Endothelial cell of umbilical vein (primary cell): ENCODE measurements at regions not wholly inside any gene's neighbourhood (a gene's known extent, or its start where the extent isn't known, plus 50 kb on each side); places are given as distances from the start of the nearest gene placed in this dataset.

ENCODE experiments used
- BruUV-seq: library from RNA; stranded (reverse); fragments of 400-500 nt; replicated peaks from 2 replicates; lab custom pipeline; 2021; lab: Mats Ljungman, UMichigan
- CTCF ChIA-PET: fragments of 300-600, 350-600 bp; sonication (Branson Sonifier 250); formaldehyde crosslinking; loops from one replicate; lab custom pipeline; 2021; ENCODE audit warnings: antibody characterized with exemption, inconsistent platforms; lab: Charles Lee
- POLR2A ChIA-PET: fragments of 300-600, 350-600 bp; sonication (Branson Sonifier 250); formaldehyde crosslinking; loops from one replicate; lab custom pipeline; 2021; ENCODE audit warnings: antibody characterized with exemption, inconsistent platforms; lab: Charles Lee
- DNase-seq: peaks from one replicate; pipeline ENCODE4 v3.0.0-alpha.2; 2011; ENCODE audit warnings: low read depth, low spot score
- FAIRE-seq: peaks from 2 replicates; lab custom pipeline; 2011; peaks lifted over from hg19 to GRCh38; lab: Jason Lieb, UNC
- H2AFZ ChIP-seq: 2 replicates; pipeline ENCODE4 v1.6.0; 2012; ENCODE audit warnings: low read depth, low read length, control low read depth, inconsistent platforms
- H3K27ac ChIP-seq: 2 replicates; pipeline ENCODE4 v1.5.1; 2011; ENCODE audit warnings: low read depth, mild to moderate bottlenecking, control low read depth, low read length, moderate library complexity; ENCODE audit not compliant: insufficient read depth
- H3K27me3 ChIP-seq, 2 experiments: 2 replicates each; pipeline versions ENCODE4 v1.6.0 to v1.6.1; 2011; ENCODE audit warnings: low read length in 2 of 2, mixed read lengths in 1 of 2; ENCODE audit not compliant: control insufficient read depth in 2 of 2, insufficient read depth in 2 of 2
- H3K36me3 ChIP-seq, 2 experiments: 2 replicates in 1 of 2; 3 replicates in 1 of 2; pipeline ENCODE4 v1.5.1; 2011; ENCODE audit warnings: low read length in 2 of 2, mild to moderate bottlenecking in 1 of 2, moderate library complexity in 1 of 2; ENCODE audit not compliant: control insufficient read depth in 2 of 2, insufficient read depth in 2 of 2; ENCODE audit errors: extremely low read depth in 1 of 2
- H3K4me1 ChIP-seq: 3 replicates; pipeline ENCODE4 v1.5.1; 2011; ENCODE audit warnings: mild to moderate bottlenecking, low read length; ENCODE audit not compliant: control insufficient read depth, insufficient read depth; ENCODE audit errors: extremely low read depth
- H3K4me2 ChIP-seq: 2 replicates; pipeline ENCODE4 v1.6.1; 2011; ENCODE audit warnings: low read length, control low read depth, mixed read lengths; ENCODE audit not compliant: insufficient read depth
- H3K4me3 ChIP-seq, 3 experiments: fragments of 200-600 bp in 1 of 3; sonication (generic), shearing (Covaris generic) in 1 of 3; replicated peaks in 1 of 3; 2 replicates each; pipeline ENCODE4 v1.5.1; 2011 to 2016; ENCODE audit warnings: control low read depth in 3 of 3, low read length in 3 of 3, mild to moderate bottlenecking in 2 of 3, inconsistent platforms in 1 of 3, low read depth in 1 of 3, moderate library complexity in 1 of 3; ENCODE audit not compliant: insufficient read depth in 1 of 3
- H3K79me2 ChIP-seq: 2 replicates; pipeline ENCODE4 v1.6.0; 2012; ENCODE audit warnings: low read length, inconsistent platforms; ENCODE audit not compliant: control insufficient read depth, insufficient read depth
- H3K9ac ChIP-seq: replicated peaks from 2 replicates; pipeline ENCODE3; 2011; ENCODE audit warnings: low read length, control low read depth; ENCODE audit not compliant: insufficient read depth; ENCODE audit errors: extremely low read depth
- H3K9me1 ChIP-seq: replicated peaks from 3 replicates; pipeline ENCODE4 v1.6.0; 2011; ENCODE audit warnings: mild to moderate bottlenecking, low read length; ENCODE audit not compliant: control insufficient read depth, insufficient read depth; ENCODE audit errors: extremely low read depth
- H3K9me3 ChIP-seq: replicated peaks from 2 replicates; pipeline ENCODE4 v1.5.1; 2012; ENCODE audit warnings: low read length, inconsistent platforms; ENCODE audit not compliant: control insufficient read depth, insufficient read depth
- H4K20me1 ChIP-seq: replicated peaks from 2 replicates; pipeline ENCODE3; 2011; ENCODE audit warnings: mild to moderate bottlenecking, low read length; ENCODE audit not compliant: control insufficient read depth, insufficient read depth; ENCODE audit errors: extremely low read depth
- CTCF ChIP-seq, 2 donors: IDR thresholded peaks; 1 replicate in 1 of 2; 2 replicates in 1 of 2; pipeline ENCODE4 v1.5.1; 2011; ENCODE audit warnings: low read length in 2 of 2, mild to moderate bottlenecking in 2 of 2, moderate library complexity in 2 of 2, control low read depth in 1 of 2, inconsistent platforms in 1 of 2, low read depth in 1 of 2; ENCODE audit not compliant: insufficient read depth in 1 of 2; ENCODE audit errors: extremely low read depth in 1 of 2
- EZH2 ChIP-seq: IDR thresholded peaks from 2 replicates; pipeline ENCODE4 v1.6.1; 2012; ENCODE audit warnings: borderline replicate concordance, low read depth, mild to moderate bottlenecking, moderate library complexity, low read length, inconsistent platforms; ENCODE audit not compliant: severe bottlenecking
- FOS ChIP-seq: IDR thresholded peaks from 2 replicates; pipeline ENCODE4 v1.6.1; 2011; ENCODE audit warnings: mild to moderate bottlenecking, low read length, moderate library complexity, borderline replicate concordance; ENCODE audit not compliant: insufficient read depth
- GATA2 ChIP-seq: IDR thresholded peaks from 2 replicates; pipeline ENCODE4 v1.7.0; 2011; ENCODE audit warnings: low read depth, mild to moderate bottlenecking, moderate library complexity, mixed read lengths, low read length; ENCODE audit not compliant: insufficient read length, insufficient read depth
- JUN ChIP-seq: IDR thresholded peaks from 2 replicates; pipeline ENCODE4 v1.6.1; 2011; ENCODE audit warnings: borderline replicate concordance, low read depth; ENCODE audit not compliant: insufficient read length, insufficient read depth
- MAX ChIP-seq: IDR thresholded peaks from 2 replicates; pipeline ENCODE4 v1.6.1; 2011; ENCODE audit not compliant: insufficient read depth, insufficient read length
- MYC ChIP-seq: IDR thresholded peaks from one replicate; pipeline ENCODE4 v1.6.1; 2011; ENCODE audit warnings: mild to moderate bottlenecking, low read depth, low read length
- POLR2A ChIP-seq: IDR thresholded peaks from 2 replicates; pipeline ENCODE4 v1.6.1; 2012; ENCODE audit warnings: low read depth, mild to moderate bottlenecking, control low read depth, low read length
- POLR2AphosphoS5 ChIP-seq: IDR thresholded peaks from 2 replicates; pipeline ENCODE4 v1.6.1; 2012; ENCODE audit warnings: low read depth, mild to moderate bottlenecking, control low read depth, low read length, moderate library complexity; ENCODE audit not compliant: insufficient read depth
- dilution Hi-C: fragments of 300-500 bp; cut with MboI; formaldehyde crosslinking; loops from one replicate; pipeline ENCODE4 v1.15.0; 2019; ENCODE audit warnings: low sequenced_read_pairs; ENCODE audit not compliant: extremely low pct_ligation_motif_present
- intact Hi-C: fragments of 100-400 bp; cut with micrococcal nuclease; formaldehyde crosslinking; loops from one replicate; pipeline ENCODE4 v1.10.0; 2022

- Histone ChIP-seq H3K9me3 (no peaks in the 10 kb centered on the region), H3K4me1 (no peaks in the 10 kb centered on the region), H3K36me3 (no peaks in the 10 kb centered on the region), H3K9me1 (no peaks in the 10 kb centered on the region), H3K9ac (no peak overlapping the region), H3K79me2 (no peaks in the 10 kb centered on the region), H3K4me3 (no peak overlapping the region), H3K4me2 (no peak overlapping the region), H2AFZ (no peak overlapping the region), H3K27me3 (no peaks in the 10 kb centered on the region), H3K27ac (no peak overlapping the region), H4K20me1 (no peaks in the 10 kb centered on the region)
- dilution Hi-C loops: no loop called here
- CTCF ChIA-PET: no interaction called here
- DNase-seq (no peak), FAIRE-seq (no peak)
- TF ChIP-seq GATA2: no peak
- TF ChIP-seq MYC: no peak
- no peak for TF ChIP-seq MAX
- no peak for TF ChIP-seq CTCF (IDR thresholded peaks at IDR 0.05; ENCODE audit: extremely low read depth in 1 of 2, insufficient read depth in 1 of 2, low read depth in 1 of 2, low read length in 2 of 2)
- TF ChIP-seq JUN: no peak
- no peak for TF ChIP-seq POLR2A
- no peak for TF ChIP-seq POLR2AphosphoS5
- no peak for TF ChIP-seq FOS
- no peak for TF ChIP-seq EZH2
- no TSS peak for BruUV-seq
- intact Hi-C loops: no loop called here
- POLR2A ChIA-PET: no interaction called here
Measured at GRCh38 chrX:69320116-69320515, 154.9 kb upstream of the PJA1 start.
